SU-DHL-6 (cell line): ENCODE measurements at regions not wholly inside any gene's neighbourhood (a gene's known extent, or its start where the extent isn't known, plus 50 kb on each side); places are given as distances from the start of the nearest gene placed in this dataset.

ENCODE experiments used
- EZH2phosphoT487 ChIP-seq: fragments of 200-600 bp; sonication (generic), shearing (Covaris generic); conservative IDR thresholded peaks from 2 replicates; pipeline ENCODE4 v1.6.1; 2018; ENCODE audit warnings: mild to moderate bottlenecking, antibody characterized with exemption, low read length, moderate library complexity, mixed read lengths
- TF ChIP-seq, protein P1 (sequence below): fragments of 200-600 bp; sonication (generic); IDR thresholded peaks from one replicate; pipeline ENCODE4 v1.5.1; 2017; ENCODE audit warnings: antibody characterized with exemption, mild to moderate bottlenecking, low read length, moderate library complexity; ENCODE audit not compliant: insufficient read depth, poor library complexity, severe bottlenecking

DNA sequence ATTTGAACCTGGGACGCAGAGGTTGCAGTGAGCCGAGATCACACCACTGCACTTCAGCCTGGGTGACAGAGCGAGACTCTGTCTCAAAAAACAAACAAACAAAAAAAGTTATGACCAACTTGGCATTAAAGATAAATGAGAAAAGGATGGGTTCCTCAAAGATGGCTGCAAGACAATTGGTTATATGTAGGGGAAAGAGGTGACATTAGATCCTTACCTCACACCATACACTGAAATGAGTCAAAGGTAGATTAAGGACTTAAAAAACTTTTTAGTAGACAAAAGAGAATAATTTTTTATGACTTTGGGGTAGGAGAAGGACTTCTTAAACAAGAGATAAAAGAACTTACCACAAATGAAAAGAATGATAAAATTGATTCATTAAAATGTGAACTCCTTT lies 74.5 kb downstream of the SYF2 start:
- TF ChIP-seq, protein P1, sequence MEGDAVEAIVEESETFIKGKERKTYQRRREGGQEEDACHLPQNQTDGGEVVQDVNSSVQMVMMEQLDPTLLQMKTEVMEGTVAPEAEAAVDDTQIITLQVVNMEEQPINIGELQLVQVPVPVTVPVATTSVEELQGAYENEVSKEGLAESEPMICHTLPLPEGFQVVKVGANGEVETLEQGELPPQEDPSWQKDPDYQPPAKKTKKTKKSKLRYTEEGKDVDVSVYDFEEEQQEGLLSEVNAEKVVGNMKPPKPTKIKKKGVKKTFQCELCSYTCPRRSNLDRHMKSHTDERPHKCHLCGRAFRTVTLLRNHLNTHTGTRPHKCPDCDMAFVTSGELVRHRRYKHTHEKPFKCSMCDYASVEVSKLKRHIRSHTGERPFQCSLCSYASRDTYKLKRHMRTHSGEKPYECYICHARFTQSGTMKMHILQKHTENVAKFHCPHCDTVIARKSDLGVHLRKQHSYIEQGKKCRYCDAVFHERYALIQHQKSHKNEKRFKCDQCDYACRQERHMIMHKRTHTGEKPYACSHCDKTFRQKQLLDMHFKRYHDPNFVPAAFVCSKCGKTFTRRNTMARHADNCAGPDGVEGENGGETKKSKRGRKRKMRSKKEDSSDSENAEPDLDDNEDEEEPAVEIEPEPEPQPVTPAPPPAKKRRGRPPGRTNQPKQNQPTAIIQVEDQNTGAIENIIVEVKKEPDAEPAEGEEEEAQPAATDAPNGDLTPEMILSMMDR = no peak
- no peak for TF ChIP-seq EZH2phosphoT487
